Pons (tissue), 1 donor: ENCODE measurements at regions not wholly inside any gene's neighbourhood (a gene's known extent, or its start where the extent isn't known, plus 50 kb on each side); places are given as distances from the start of the nearest gene placed in this dataset.

Experiments used
- DNase-seq: peaks from one replicate; pipeline ENCODE4 v3.0.0-alpha.2; 2016; ENCODE audit warnings: low spot score

GRCh38 chr20:24870057-24870456 is 79.0 kb upstream of the CST7 start:
- DNase-seq, result no peak

DNA sequence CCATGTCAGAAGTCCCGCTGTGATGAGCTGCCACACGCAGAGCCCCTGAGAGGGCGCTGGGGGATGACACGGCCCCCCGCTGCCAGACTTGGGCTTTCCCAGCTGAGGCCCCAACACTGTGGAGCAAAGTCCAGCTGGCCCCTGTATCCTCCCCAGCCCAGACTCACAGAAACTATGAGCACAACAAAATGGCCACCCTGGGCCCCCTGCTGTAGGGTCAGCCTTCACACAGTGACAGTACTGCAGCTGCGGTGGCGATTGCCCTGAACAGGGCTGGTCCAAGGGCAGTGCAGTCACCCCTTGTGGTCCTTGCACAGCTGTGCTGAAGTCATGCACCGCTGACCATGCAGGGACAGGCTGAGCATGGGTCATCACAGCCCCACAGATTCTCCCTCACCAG is 78.2 kb upstream of the CST7 start:
- no peak for DNase-seq

- no peak for DNase-seq
Measured at GRCh38 chr20:24871480-24872213, 77.4 kb upstream of the CST7 start.

DNA sequence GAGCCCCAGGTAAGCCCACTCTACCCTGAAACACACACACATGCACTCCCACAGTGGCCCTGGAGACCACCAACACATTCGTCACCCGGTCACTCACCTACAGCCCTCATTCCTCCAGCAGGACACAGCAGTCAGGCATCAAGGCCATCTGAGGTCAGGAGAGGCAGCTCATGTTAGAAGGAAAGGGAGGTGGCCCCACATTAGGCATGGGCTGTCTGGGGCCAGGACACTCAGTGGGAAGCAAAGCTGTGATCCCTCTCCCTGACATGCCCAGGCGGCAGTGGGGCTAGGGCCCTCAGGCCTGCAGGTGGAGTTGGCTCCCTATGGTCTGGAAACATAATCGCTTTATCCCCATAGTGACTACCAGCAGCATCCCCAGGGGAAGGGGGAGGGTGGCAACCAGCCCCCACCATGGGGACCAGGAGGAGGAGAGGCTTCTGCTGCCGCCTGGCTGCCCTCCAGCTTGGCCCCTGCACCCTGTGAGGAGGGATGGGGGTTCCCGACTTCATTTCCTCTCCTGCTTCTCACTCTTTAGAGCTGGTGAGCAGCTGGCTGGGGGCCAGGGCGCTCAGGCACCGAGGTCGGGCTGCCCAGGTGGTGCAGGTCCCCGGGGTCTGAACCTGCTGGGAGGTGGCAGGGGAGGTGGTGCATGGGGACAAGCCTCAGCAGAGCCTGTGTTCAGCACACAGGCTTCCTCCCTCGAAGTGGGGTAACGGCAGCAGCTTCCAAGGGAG is 76.6 kb upstream of the CST7 start:
- no peak for DNase-seq

GRCh38 chr20:24873025-24873620 is 75.9 kb upstream of the CST7 start:
- peak; percentile 46 for DNase-seq

- no peak for DNase-seq
Measured at GRCh38 chr20:24875078-24875477, 74.0 kb upstream of the CST7 start.

GRCh38 chr20:24877652-24878051 is 71.4 kb upstream of the CST7 start:
- no peak for DNase-seq

DNA sequence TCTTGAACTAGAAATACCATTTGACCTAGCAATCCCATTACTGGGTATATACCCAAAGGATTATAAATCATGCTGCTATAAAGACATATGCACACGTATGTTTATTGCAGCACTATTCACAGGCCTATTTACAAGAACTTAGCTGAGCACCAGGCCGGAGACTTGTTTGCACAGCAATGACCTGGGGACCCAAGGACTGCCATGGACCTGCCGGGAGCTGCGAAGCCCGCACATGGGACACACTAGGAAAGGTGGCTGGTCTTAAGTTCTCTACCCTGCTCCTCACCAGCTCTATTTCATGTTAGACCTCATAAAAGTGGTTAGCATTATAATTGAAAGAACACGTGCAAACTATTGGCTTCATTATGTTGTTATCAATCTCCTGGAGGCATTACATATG is 70.4 kb upstream of the CST7 start:
- DNase-seq, result no peak

DNA sequence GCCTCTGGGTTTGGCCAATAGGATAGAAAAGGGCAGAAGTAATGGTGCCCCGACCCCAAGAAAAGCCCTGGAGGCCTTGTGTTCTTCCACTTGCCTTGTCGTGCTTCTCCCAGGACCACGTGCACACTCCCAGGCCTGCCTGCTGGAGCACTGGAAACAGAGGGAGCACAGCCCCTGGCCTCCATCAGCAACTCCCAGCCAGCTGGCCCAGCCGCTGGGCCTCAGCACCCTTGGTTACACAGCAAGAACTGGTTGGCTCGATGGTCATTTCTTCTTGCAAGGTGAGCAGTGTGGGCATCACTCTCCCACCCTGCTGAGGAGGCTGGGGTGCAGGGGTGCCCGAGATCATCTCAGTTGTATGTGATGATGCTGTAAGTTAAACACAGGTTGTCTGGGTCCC is 69.2 kb upstream of the CST7 start:
- DNase-seq, result no peak

DNA sequence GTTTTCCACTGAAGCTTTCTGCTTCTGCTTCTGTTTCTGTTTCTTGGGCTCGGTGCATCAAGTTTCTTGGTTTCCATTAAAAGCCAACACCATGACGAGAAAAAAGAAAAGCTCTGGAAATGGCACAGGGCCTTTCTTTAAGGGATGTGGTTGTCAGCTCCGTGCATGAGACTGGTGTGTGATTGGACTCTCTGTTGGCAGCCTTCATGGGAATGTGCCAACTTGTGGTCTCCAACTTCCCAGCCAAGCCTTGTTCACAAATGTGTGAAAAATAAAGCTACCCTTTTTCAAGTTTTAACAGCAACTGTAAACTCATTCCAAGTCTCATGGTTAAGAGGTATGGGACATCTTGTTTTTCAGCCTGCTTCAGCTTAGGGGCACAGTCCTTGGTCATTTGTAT is 68.7 kb upstream of the CST7 start:
- DNase-seq, result peak; percentile 48

GRCh38 chr20:24890286-24890685 is 58.8 kb upstream of the CST7 start:
- DNase-seq, result no peak

GRCh38 chr20:24891546-24892393 is 57.3 kb upstream of the CST7 start:
- DNase-seq, result no peak

GRCh38 chr20:24892522-24892921 is 56.5 kb upstream of the CST7 start:
- DNase-seq, result no peak

GRCh38 chr20:24892931-24893330 is 56.1 kb upstream of the CST7 start:
- DNase-seq, result no peak

GRCh38 chr20:24894488-24894887 is 54.6 kb upstream of the CST7 start:
- no peak for DNase-seq

DNA sequence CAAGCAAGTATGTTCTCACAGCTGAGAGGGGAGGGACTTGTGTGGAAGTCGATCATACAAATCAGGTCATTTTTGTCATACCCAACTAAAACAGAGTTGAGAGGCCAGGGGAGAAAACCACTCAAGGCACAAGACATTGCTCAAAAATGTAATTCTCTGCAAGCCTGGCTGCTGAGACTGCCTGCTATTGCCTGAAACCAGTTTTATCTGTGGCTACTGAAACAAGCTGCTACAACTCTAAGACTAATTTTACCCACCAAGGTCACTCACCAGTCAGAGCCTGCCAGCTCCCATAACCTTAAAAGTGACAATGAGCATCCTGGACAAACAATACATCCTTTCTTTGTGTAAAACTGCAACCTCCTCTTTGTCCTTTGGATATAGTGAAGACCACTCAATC is 54.1 kb upstream of the CST7 start:
- DNase-seq, result no peak

DNA sequence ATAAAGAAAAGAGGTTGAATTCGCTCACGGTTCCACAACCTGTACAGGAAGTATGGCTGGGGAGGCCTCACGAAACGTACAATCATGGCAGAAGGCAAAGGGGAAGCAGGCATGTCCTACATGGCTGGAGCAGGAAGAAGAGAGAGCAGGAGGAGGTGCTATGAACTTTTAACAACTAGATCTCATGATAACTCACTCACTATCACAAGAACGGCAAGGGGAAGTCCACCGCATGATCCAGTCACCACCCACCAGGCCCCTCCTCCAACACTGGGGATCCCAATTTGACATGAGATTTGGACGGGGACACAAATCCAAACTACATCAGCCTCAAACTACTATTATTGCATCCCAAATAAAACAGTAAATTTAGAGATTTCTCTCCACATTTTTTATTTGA is 53.6 kb upstream of the CST7 start:
- DNase-seq, result no peak

DNA sequence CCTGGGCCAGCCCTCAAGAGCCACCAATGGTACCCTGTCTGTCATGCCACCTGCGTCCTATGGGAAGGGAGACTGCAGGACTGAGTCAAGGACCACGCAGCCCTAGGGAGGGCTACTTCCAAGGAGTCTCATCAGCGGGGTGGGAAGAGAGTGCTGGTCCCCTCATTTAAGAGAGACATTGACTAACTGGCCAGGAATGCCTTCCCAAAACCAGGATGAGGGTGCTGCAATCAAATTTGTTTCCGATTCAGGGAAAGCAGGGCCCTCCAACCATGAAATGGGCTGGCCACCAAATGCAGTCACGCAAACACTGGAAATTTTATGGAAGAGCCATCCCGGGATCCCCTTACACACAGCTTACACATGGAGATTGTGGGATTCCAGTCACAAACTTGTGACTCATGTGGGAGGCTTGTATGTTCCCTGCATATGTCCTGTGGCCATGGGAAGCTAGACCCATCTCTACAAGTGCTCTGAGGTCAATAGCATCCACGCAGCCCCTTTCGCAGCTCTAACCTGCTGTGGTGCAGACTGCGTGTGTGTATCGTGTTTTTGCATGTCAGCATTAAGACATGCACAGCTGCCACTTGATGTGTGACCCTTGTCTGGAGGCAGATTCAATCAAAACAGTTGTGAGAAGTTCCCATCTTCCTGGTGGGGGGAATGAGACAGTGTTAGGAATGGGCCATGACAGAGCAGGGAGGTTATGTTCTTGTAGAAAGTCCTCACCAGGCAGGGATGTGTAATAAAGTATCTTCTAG is 53.0 kb upstream of the CST7 start:
- no peak for DNase-seq

DNA sequence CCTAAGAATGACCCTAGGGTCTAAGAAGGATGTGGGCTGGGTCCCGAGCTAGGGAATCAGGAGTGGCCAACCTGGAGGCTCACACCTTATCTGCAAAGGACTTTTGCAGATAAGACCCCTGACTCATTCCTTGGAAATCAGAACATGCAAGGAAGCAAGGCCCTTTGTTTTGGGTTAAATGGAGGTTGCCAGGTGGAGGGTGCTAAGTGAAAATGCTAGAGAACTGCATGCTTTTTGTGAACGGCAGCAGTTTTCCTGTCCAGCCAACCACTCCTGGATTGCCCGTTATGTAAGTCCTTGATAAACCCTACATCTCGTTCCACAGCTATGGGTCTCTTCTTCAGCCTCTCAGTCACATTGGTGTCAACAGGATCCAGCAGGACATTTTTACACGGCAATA is 52.1 kb upstream of the CST7 start:
- DNase-seq, result no peak

- no peak for DNase-seq
Measured at GRCh38 chr20:24897974-24898373, 51.1 kb upstream of the CST7 start.

DNA sequence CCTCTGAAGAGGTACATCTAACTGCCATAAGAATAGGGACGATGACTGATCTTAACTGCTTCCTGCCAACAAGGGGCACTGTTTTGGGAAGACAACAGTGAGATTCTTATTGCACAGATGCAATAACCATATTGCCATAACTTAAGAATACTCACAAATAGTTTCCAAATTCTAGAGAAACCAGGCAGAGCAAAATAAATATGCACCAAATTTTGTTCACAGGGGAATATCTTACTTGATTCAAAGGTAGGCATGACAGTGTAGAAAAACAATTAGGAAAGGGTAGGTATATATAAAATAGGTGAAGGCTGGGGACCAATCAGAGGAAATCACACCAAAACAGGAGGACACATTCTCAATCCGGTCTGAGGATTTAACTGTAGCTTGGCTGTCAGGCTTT is 49.9 kb upstream of the CST7 start:
- DNase-seq, result no peak
